ENCODE measurements at regions not wholly inside any gene's neighbourhood (a gene's known extent, or its start where the extent isn't known, plus 50 kb on each side); places are given as distances from the start of the nearest gene placed in this dataset.

DNA sequence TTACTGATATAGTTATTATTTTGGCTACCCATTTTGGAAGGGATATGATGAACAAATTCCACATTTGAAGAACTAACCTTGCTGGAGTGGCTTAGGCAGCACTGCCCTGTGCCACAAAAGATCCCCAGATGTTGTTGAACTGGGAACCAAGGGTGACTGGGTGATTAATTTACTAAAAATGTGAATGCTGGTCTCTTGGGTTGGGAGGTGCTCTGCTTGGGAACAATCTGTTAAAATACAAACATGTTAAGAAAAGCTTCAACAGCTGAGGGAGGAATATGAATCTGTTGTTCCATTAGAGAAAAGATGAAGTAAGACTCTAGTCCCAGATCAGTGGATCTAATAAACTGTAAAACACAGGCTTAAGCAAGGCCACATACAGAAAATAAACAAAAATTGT is 1860.1 kb downstream of the SUCLG1 start:
- no peaks in the 10 kb centered on the region for H3K27me3 ChIP-seq
- H3K4me3 ChIP-seq, result no peak overlapping the region
- TF ChIP-seq, protein P1, sequence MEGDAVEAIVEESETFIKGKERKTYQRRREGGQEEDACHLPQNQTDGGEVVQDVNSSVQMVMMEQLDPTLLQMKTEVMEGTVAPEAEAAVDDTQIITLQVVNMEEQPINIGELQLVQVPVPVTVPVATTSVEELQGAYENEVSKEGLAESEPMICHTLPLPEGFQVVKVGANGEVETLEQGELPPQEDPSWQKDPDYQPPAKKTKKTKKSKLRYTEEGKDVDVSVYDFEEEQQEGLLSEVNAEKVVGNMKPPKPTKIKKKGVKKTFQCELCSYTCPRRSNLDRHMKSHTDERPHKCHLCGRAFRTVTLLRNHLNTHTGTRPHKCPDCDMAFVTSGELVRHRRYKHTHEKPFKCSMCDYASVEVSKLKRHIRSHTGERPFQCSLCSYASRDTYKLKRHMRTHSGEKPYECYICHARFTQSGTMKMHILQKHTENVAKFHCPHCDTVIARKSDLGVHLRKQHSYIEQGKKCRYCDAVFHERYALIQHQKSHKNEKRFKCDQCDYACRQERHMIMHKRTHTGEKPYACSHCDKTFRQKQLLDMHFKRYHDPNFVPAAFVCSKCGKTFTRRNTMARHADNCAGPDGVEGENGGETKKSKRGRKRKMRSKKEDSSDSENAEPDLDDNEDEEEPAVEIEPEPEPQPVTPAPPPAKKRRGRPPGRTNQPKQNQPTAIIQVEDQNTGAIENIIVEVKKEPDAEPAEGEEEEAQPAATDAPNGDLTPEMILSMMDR (IDR thresholded peaks at IDR 0.05), result no peak
- TF ChIP-seq POLR2A (IDR thresholded peaks at IDR 0.05), result no peak
- DNase-seq, result no peak
- no peak overlapping the region for H3K27ac ChIP-seq
- H3K36me3 ChIP-seq, result no peaks in the 10 kb centered on the region
- H3K9me3 ChIP-seq, result no peaks in the 10 kb centered on the region
- H3K4me1 ChIP-seq, result no peaks in the 10 kb centered on the region

DNA sequence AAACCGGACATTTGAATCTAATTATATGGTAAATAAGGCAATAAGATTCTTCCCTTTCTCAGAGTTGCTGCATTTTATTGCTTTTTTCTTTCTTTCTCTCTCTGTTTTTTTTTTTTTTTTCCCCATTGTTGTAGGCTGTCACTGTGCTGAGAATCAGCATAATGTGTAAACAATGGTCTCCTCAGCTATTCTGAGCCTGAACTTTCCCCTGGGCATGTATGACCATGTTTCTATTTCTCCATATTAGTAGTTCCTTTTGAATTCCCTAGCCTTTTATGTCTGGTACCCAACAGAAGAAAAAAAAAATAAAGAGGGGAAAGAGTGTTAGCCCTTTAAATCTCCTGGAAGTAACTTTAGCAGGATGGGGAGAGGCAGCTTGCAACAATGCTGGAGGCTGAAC is 1862.5 kb downstream of the SUCLG1 start:
- no peak overlapping the region for H3K27ac ChIP-seq
- H3K4me1 ChIP-seq, result no peaks in the 10 kb centered on the region
- H3K9me3 ChIP-seq, result no peaks in the 10 kb centered on the region
- H3K4me3 ChIP-seq, result no peak overlapping the region
- TF ChIP-seq, protein P1 (IDR thresholded peaks at IDR 0.05), result no peak
- no peak for TF ChIP-seq POLR2A (IDR thresholded peaks at IDR 0.05)
- H3K36me3 ChIP-seq, result no peaks in the 10 kb centered on the region
- no peaks in the 10 kb centered on the region for H3K27me3 ChIP-seq
- no peak for DNase-seq

DNA sequence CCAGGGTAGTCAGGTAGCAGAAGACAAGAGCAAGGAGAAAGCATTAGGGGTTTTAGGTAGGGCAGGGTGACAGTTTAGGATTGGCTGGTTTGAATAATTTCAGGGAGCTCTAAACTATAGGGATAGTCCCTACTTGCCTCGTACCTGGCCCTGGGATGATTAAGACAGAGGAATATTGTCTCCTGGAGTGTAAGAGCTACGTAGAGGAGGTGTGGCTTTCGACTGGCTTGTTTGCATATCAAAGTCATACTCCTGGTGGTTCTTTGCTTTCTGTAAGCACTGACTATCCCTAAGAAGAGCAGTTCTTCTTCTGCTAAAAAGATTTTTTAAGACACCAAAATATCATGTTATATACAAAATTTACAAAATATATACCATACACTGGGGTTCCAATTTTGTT is 1867.4 kb downstream of the SUCLG1 start:
- DNase-seq, result no peak
- TF ChIP-seq, protein P1 (IDR thresholded peaks at IDR 0.05), result no peak
- no peak for TF ChIP-seq POLR2A (IDR thresholded peaks at IDR 0.05)
- no peaks in the 10 kb centered on the region for H3K27me3 ChIP-seq

DNA sequence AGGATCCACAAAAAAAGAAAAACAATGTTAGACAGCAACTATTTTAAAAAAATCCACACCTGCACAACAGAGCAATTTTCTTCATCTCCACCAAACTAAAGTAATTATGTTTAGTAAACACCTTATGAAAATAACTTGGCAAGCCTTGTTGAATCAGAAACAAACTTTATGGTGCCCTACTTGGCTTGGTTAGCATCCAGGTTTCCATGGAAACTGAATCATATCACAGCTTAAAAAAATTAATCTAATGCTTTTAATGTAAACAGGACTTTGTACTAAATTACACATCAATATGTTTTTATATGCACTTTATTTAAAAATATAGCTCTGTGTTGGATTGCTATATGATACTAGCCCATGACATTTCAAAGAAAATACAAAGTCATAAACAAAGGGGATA is 1882.4 kb downstream of the SUCLG1 start:
- Histone ChIP-seq H3K36me3 (no peaks in the 10 kb centered on the region), H3K9me3 (no peaks in the 10 kb centered on the region), H3K27ac (no peak overlapping the region), H3K4me3 (no peak overlapping the region), H3K27me3 (no peaks in the 10 kb centered on the region), H3K4me1 (no peaks in the 10 kb centered on the region)
- no peak for DNase-seq
- TF ChIP-seq, protein P1 (IDR thresholded peaks at IDR 0.05), result no peak
- no peak for TF ChIP-seq POLR2A (IDR thresholded peaks at IDR 0.05)

More for the DNA sequence above, 1867.4 kb downstream of the SUCLG1 start:
- Histone ChIP-seq H3K36me3 (no peaks in the 10 kb centered on the region), H3K4me3 (no peak overlapping the region), H3K9me3 (no peaks in the 10 kb centered on the region), H3K4me1 (no peaks in the 10 kb centered on the region), H3K27ac (no peak overlapping the region)

DNA sequence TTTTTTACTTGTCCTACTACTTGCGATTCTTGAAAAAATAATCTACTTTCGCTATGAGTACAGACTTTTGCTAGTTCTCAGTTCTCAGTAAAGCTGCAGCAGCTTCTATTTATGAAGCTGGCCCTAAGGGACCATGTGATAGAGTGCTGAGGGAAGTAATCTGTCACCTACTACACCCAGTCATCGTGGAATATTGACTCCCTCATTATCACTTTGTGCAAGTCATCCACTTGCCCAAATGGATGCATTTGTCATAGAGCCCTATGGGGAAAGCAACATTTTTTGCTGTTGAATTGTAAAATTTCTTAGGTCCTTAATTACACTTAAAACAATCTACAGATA is 1919.8 kb downstream of the SUCLG1 start:
- no peaks in the 10 kb centered on the region for H3K4me1 ChIP-seq
- no peaks in the 10 kb centered on the region for H3K9me3 ChIP-seq
- no peaks in the 10 kb centered on the region for H3K27me3 ChIP-seq
- TF ChIP-seq POLR2A (IDR thresholded peaks at IDR 0.05), result no peak
- TF ChIP-seq, protein P1 (IDR thresholded peaks at IDR 0.05), result no peak
- no peak for DNase-seq
- H3K36me3 ChIP-seq, result no peaks in the 10 kb centered on the region
- H3K27ac ChIP-seq, result no peak overlapping the region
- no peak overlapping the region for H3K4me3 ChIP-seq

DNA sequence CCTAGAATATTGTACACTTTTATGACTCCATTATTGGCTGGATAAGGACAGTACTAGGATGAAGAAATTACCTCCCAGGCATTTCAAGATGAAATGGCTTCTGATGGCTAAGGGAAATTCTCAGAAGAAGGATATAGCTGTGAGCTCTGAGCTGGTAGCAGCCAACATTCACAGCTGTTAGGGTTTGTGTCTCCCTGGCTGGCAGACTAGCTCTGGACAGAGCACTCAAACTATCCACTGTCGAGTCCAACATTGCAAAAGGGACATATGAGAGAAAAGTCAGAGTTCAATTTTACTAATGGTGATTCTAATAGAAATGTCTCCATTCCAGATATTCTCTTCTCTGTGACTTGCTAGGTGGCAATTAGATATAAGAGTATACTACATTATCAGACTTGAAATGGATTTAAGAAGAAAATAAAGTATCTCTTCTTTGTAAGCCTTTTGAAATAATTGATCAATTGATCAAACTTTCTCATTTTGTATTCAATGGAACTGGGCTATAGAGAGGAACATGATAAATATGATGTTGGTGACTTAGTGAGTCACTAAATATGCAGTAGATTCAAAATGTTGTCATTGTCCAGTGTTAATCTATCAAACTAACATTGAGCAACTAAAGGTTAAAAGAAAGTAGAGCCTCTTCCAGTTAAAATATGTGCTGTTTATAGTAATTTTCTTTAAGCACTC is 1920.3 kb downstream of the SUCLG1 start:
- Histone ChIP-seq H3K36me3 (no peaks in the 10 kb centered on the region), H3K4me1 (no peaks in the 10 kb centered on the region), H3K9me3 (no peaks in the 10 kb centered on the region), H3K4me3 (no peak overlapping the region), H3K27me3 (no peaks in the 10 kb centered on the region), H3K27ac (no peak overlapping the region)
- TF ChIP-seq, protein P1 (IDR thresholded peaks at IDR 0.05), result no peak
- no peak for DNase-seq
